ENCODE measurements at regions not wholly inside any gene's neighbourhood (a gene's known extent, or its start where the extent isn't known, plus 50 kb on each side); places are given as distances from the start of the nearest gene placed in this dataset.

- no peak overlapping the region for H3K27ac ChIP-seq (replicated peaks)
- TF ChIP-seq REST (IDR thresholded peaks at IDR 0.05; ENCODE audit: insufficient replicate concordance, low read depth) (no peak), GABPA (IDR thresholded peaks at IDR 0.05; ENCODE audit: low read depth) (no peak), SPI1 (IDR thresholded peaks at IDR 0.05; ENCODE audit: borderline replicate concordance, low read depth) (no peak), POLR2AphosphoS5 (IDR thresholded peaks at IDR 0.05; ENCODE audit: low read depth) (no peak), CTCF (IDR thresholded peaks at IDR 0.05; ENCODE audit: insufficient read depth, low read length) (no peak)
- no peak for DNase-seq (ENCODE audit: low read depth in 1 of 2, low spot score in 1 of 2)
- H3K4me3 ChIP-seq (replicated peaks; ENCODE audit: insufficient read depth, low read length): no peak overlapping the region
- H3K27me3 ChIP-seq (ENCODE audit: insufficient read depth, poor library complexity, severe bottlenecking): no peaks in the 10 kb centered on the region
Measured at GRCh38 chr12:43147878-43148277, 404.1 kb downstream of the ADAMTS20 start.

- no peak overlapping the region for H3K4me3 ChIP-seq (replicated peaks; ENCODE audit: insufficient read depth, low read length)
- TF ChIP-seq GABPA (IDR thresholded peaks at IDR 0.05; ENCODE audit: low read depth) (no peak), REST (IDR thresholded peaks at IDR 0.05; ENCODE audit: insufficient replicate concordance, low read depth) (no peak), SPI1 (IDR thresholded peaks at IDR 0.05; ENCODE audit: borderline replicate concordance, low read depth) (no peak), CTCF (IDR thresholded peaks at IDR 0.05; ENCODE audit: insufficient read depth, low read length) (no peak), POLR2AphosphoS5 (IDR thresholded peaks at IDR 0.05; ENCODE audit: low read depth) (no peak)
- no peak for DNase-seq (ENCODE audit: low read depth in 1 of 2, low spot score in 1 of 2)
- H3K27me3 ChIP-seq (ENCODE audit: insufficient read depth, poor library complexity, severe bottlenecking): no peaks in the 10 kb centered on the region
- no peak overlapping the region for H3K27ac ChIP-seq (replicated peaks)
Measured at GRCh38 chr12:43145481-43145880, 406.5 kb downstream of the ADAMTS20 start.

- TF ChIP-seq POLR2AphosphoS5 (IDR thresholded peaks at IDR 0.05; ENCODE audit: low read depth) (no peak), GABPA (IDR thresholded peaks at IDR 0.05; ENCODE audit: low read depth) (no peak), SPI1 (IDR thresholded peaks at IDR 0.05; ENCODE audit: borderline replicate concordance, low read depth) (no peak), CTCF (IDR thresholded peaks at IDR 0.05; ENCODE audit: insufficient read depth, low read length) (no peak), REST (IDR thresholded peaks at IDR 0.05; ENCODE audit: insufficient replicate concordance, low read depth) (no peak)
- Histone ChIP-seq H3K27ac (replicated peaks) (no peak overlapping the region), H3K27me3 (ENCODE audit: insufficient read depth, poor library complexity, severe bottlenecking) (no peaks in the 10 kb centered on the region), H3K4me3 (replicated peaks; ENCODE audit: insufficient read depth, low read length) (no peak overlapping the region)
- no peak for DNase-seq (ENCODE audit: low read depth in 1 of 2, low spot score in 1 of 2)
Measured at GRCh38 chr12:43143278-43143677, 408.7 kb downstream of the ADAMTS20 start.

Data from HL-60 (cell line).